Liver (tissue), 3 donors: ENCODE measurements at regions not wholly inside any gene's neighbourhood (a gene's known extent, or its start where the extent isn't known, plus 50 kb on each side); places are given as distances from the start of the nearest gene placed in this dataset.

Experiments used
- ATF3 ChIP-seq: IDR thresholded peaks from 2 replicates; pipeline ENCODE4 v1.6.1; 2016; ENCODE audit warnings: antibody characterized with exemption
- CTCF ChIP-seq: fragments of 150-350 bp; IDR thresholded peaks from 2 replicates; pipeline ENCODE4 v1.5.1; 2017; ENCODE audit warnings: improper control_type of control experiment, low read depth, low read length; ENCODE audit not compliant: missing input control
- EGR1 ChIP-seq, 2 donors: IDR thresholded peaks; 2 replicates each; pipeline ENCODE4 v1.6.1; 2016 to 2018; ENCODE audit warnings: antibody characterized with exemption in 2 of 2, low read depth in 2 of 2
- FOXA1 ChIP-seq: IDR thresholded peaks from 2 replicates; pipeline ENCODE4 v1.6.1; 2016; ENCODE audit warnings: antibody characterized with exemption
- GABPA ChIP-seq, 2 donors: IDR thresholded peaks in 1 of 2; conservative IDR thresholded peaks in 1 of 2; 2 replicates each; pipeline ENCODE4 v1.6.1; 2016; ENCODE audit warnings: antibody characterized with exemption in 2 of 2, mild to moderate bottlenecking in 1 of 2, moderate library complexity in 1 of 2
- JUND ChIP-seq, 2 donors: IDR thresholded peaks; 2 replicates each; pipeline ENCODE4 v1.6.1; 2016; ENCODE audit warnings: antibody characterized with exemption in 2 of 2
- MAX ChIP-seq: IDR thresholded peaks from 2 replicates; pipeline ENCODE4 v1.6.1; 2016; ENCODE audit warnings: antibody characterized with exemption
- NR2F2 ChIP-seq: IDR thresholded peaks from 2 replicates; pipeline ENCODE4 v1.6.1; 2016; ENCODE audit warnings: antibody characterized with exemption
- RAD21 ChIP-seq, 2 donors: IDR thresholded peaks; 2 replicates each; pipeline ENCODE4 v1.6.1; 2016; ENCODE audit warnings: antibody characterized with exemption in 2 of 2, mild to moderate bottlenecking in 2 of 2
- REST ChIP-seq: IDR thresholded peaks from 2 replicates; pipeline ENCODE4 v1.6.1; 2016; ENCODE audit warnings: antibody characterized with exemption, mild to moderate bottlenecking
- RXRA ChIP-seq, 2 donors: IDR thresholded peaks; 2 replicates each; pipeline ENCODE4 v1.6.1; 2017 to 2018; ENCODE audit warnings: antibody characterized with exemption in 2 of 2, mild to moderate bottlenecking in 1 of 2
- SP1 ChIP-seq: IDR thresholded peaks from 2 replicates; pipeline ENCODE4 v1.6.1; 2018; ENCODE audit warnings: antibody characterized with exemption, mild to moderate bottlenecking
- TAF1 ChIP-seq: conservative IDR thresholded peaks from 2 replicates; pipeline ENCODE4 v1.6.1; 2016; ENCODE audit warnings: antibody characterized with exemption, mild to moderate bottlenecking
- ZBTB33 ChIP-seq: IDR thresholded peaks from 2 replicates; pipeline ENCODE4 v1.6.1; 2016; ENCODE audit warnings: antibody characterized with exemption
- donor health status: healthy.
- donor health status: healthy.

- TF ChIP-seq RAD21 (IDR thresholded peaks at IDR 0.05) (no peak), CTCF (no peak), REST (no peak), TAF1 (no peak), MAX (no peak), GABPA (IDR thresholded peaks at IDR 0.05 in 1 of 2, conservative IDR thresholded peaks at IDR 0.05 in 1 of 2) (no peak), SP1 (no peak), JUND (IDR thresholded peaks at IDR 0.05) (no peak), FOXA1 (no peak), ZBTB33 (no peak), RXRA (IDR thresholded peaks at IDR 0.05) (no peak), EGR1 (IDR thresholded peaks at IDR 0.05; ENCODE audit: low read depth in 2 of 2) (no peak), NR2F2 (no peak), ATF3 (no peak)
These were observed 121.8 kb downstream of the NOC3L start for GRCh38 chr10:94240901-94241300.
